Dedifferentiated amniotic fluid mesenchymal stem cell (primary cell): ENCODE measurements at regions not wholly inside any gene's neighbourhood (a gene's known extent, or its start where the extent isn't known, plus 50 kb on each side); places are given as distances from the start of the nearest gene placed in this dataset.
"Not testable (repeated sequence)": the region's sequence is repeated elsewhere in the genome, so short reads cannot be mapped to it uniquely, and the experiment has no call there.

Experiments
- DNase-seq: peaks from one replicate; pipeline ENCODE4 v3.0.0-alpha.2; 2016; ENCODE audit errors: extremely low spot score

- no peak for DNase-seq
These were observed 143.5 kb upstream of the TRIM24 start for GRCh38 chr7:138316421-138317043.

GRCh38 chr7:138317044-138317596 is 142.9 kb upstream of the TRIM24 start:
- DNase-seq: no peak

DNA sequence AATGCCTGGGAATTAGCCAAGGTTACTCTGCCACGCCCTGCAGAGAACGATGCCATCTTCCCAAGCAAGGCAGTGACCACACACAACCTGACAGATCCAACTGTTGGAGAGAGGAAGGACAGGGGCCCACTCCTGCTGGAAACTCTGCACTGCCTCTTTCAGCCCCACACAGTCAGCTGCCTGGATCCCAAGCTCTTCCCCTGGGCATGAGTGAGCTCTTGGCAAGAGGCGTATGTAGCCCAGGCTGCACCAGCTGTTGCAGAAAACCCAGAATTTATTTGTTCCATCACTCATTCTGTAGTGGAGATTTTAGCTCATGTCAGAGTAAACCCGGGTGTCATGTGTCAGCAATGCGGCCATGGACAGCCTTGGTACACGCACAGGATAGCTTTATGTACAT is 135.1 kb upstream of the TRIM24 start:
- DNase-seq: no peak

GRCh38 chr7:138325434-138325833 is 134.6 kb upstream of the TRIM24 start:
- no peak for DNase-seq

- DNase-seq: no peak
These were observed 131.8 kb upstream of the TRIM24 start for GRCh38 chr7:138328215-138328614.

DNA sequence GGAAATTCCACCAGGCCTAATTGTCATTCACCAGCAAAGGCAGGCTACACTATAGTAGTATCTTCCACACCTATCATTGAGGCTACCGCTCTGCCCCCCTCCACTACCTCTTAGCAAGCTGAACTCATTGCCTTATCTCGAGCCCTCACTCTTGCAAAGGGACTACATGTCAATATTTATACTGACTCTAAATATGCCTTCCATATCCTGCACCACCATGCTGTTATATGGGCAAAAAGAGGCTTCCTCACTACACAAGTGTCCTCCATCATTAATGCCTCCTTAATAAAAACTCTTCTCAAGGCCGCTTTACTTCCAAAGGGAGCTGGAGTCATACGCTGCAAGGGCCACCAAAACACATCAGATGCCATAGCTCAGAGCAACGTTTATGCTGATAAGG is 127.2 kb upstream of the TRIM24 start:
- DNase-seq: not testable (repeated sequence)

DNA sequence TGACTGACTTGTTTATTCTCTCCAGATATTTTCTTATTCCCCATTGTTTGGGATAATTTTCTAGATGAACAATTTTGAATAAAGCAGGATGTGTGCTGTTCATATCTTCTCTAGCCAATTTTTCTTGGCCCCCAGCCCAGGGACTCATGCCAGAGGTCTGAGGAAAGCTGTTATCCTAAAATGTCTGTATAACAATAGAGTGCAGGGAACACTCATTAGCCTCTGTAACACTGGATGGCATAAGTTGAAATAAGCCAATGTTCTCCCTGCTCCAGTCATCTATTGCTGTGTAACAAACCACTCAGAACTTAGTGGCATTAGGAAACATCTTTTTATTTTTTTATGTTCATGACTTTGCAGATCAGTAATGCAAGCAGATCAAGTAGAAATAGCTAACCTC is 121.7 kb upstream of the TRIM24 start:
- DNase-seq: no peak

- DNase-seq: not testable (repeated sequence)
These were observed 120.8 kb upstream of the TRIM24 start for GRCh38 chr7:138339229-138339628.

DNA sequence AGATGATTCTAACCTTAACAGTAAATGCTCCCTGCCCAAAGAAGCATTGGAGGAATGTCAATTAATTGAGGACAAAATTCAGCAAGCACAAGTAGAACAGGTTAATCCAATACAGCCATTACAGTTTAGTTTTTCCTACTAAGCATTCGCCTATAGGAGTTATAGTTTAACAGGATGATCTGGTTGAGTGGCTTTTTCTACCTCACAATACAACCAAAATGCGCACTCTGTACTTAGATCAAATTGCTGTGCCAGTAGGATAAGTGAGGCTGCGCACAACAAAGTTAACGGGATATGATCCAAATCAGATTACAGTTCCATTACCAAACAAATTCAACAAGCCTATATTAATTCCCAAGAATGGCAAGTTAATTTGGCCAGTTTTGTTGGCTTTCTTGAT is 117.1 kb upstream of the TRIM24 start:
- DNase-seq: no peak

DNA sequence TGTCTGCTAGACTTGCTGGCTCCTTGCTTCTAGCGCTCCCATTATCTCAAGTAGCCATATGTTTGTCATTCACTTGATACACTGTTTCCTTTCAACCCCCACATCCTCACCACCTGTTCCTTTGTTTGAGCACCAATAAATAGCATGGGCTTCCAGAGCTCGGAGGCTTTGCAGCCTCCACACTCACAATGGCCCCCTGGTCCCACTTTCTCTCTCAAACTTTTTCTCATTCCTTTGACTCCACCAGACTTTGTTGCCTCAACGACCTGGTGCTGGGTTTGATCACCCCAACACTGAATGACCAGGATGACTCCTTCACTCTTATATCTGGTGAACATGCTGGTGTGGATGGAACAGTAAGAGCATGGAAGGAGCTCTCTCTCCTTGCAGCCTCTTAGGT is 114.5 kb upstream of the TRIM24 start:
- no peak for DNase-seq

DNA sequence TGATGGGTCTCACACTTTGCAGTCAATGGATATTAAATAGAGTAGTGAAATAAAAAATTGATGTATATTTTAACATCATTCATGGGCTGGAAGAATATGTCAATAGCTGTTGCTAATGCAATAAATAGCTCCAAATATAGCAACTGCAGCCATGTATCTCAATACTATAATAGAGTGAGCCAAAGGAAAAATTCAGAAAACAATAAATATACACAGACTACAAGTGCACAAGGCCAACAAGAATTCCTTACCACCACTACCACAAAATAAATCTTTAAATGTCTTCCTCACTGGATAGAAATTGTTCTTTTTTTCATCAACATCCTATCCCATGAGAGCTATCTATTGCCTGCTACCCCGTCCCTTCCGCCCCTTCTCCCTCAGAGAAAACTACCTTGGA is 113.1 kb upstream of the TRIM24 start:
- DNase-seq: no peak

DNA sequence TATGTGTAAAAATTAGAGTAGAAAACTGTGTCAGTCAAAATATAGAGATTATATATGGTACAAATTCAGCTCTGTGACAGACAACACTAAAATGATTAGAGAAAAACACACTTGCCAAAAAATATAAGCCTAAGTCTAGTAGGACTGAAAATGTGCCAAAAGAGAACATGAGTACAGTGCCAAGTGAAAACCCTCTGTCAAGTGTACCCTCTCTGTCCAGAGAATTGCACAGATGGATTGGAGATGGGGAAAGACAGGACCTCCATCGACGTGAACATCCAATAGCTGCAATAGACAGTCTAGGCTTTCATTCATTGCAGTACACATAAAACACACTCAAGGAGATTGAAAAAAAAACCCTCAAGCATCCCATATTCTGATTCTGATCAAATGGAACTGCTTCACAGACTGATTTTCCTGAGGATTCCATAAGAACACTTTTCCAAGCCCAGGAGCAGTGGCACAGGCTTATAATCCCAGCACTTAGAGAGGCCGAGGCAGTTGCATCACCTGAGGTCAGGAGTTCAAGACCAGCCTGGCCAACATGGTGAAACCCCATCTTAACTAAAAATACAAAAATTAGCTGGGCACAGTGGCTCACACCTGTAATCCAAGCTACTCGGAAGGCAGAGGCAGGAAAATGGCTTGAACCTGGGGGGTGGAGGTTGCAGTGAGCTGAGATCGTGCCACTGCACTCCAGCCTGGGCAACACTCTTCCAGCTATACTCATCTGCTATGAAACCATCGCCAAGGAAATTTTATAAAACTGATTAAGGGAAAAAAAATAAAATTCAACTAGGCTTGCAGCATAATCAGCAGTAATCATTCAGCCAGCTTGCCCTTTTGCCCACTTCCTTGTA is 110.0 kb upstream of the TRIM24 start:
- no peak for DNase-seq

- DNase-seq: no peak
These were observed 109.2 kb upstream of the TRIM24 start for GRCh38 chr7:138350701-138351357.

GRCh38 chr7:138352570-138353461 is 107.2 kb upstream of the TRIM24 start:
- DNase-seq: no peak

GRCh38 chr7:138354066-138354465 is 106.0 kb upstream of the TRIM24 start:
- DNase-seq: no peak

GRCh38 chr7:138355254-138355653 is 104.8 kb upstream of the TRIM24 start:
- no peak for DNase-seq

GRCh38 chr7:138358850-138359341 is 101.2 kb upstream of the TRIM24 start:
- DNase-seq: no peak

- no peak for DNase-seq
These were observed 100.0 kb upstream of the TRIM24 start for GRCh38 chr7:138359870-138360559.

DNA sequence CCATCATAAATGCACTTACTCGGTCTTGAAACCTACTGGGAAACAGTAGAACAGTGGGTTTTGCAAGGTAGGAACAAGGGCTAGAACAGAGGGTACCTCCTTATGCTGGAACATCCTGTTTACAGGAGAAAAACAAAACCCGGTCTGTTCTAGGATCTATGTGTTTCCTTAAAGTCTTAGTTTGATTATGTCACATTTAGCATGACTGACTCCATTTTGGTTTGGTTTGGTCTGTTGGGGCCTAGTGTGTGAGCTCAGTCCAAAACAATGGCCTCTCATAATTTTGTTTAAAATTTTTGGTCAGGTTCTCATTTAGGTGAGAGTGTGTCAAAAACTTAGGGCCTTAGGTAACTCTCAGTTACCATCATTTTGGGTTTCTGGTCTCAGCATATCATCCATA is 96.3 kb upstream of the TRIM24 start:
- no peak for DNase-seq

DNA sequence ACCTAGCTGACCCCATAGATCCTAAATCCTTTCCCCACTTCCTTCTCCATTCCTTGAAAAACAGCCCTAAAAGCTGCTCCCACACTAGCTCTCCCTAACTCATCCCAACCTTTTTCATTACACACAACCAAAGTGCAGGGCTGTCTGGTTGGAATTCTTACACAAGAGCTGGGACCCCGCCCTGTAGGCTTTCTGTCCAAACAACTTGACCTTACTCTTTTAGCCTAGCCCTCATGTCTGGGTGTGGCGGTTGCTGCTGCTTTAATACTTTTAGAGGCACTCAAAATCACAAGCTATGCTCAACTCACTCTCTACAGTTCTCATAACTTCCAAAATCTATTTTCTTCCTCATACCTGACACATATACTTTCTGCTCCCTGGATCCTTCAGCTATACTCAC is 93.9 kb upstream of the TRIM24 start:
- not testable (repeated sequence) for DNase-seq

DNA sequence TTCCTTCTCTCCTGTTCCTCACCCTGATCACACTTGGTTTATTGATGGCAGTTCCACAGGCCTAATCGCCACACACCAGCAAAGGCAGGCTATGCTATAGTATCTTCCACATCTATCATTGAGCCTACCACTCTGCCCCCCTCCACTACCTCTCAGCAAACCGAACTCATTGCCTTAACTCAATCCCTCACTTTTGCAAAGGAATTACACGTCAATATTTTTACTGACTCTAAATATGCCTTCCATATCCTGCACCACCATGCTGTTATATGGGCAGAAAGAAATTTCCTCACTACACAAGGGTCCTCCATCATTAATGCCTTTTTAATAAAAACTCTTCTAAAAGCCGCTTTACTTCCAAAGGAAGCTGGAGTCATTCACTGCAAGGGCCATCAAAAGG is 93.4 kb upstream of the TRIM24 start:
- not testable (repeated sequence) for DNase-seq
